Stimulated activated CD4-positive, alpha-beta T cell treated with anti-CD3 and anti-CD28 coated beads, TNF-alpha, amount 100 ng/mL, for 1 hour (primary cell): ENCODE measurements at regions not wholly inside any gene's neighbourhood (a gene's known extent, or its start where the extent isn't known, plus 50 kb on each side); places are given as distances from the start of the nearest gene placed in this dataset.
"Not testable (repeated sequence)": the region's sequence is repeated elsewhere in the genome, so short reads cannot be mapped to it uniquely, and the experiment has no call there.

Experiments used
- DNase-seq, 3 donors: peaks; one replicate each; pipeline ENCODE4 v3.0.0-alpha.2; 2020; ENCODE audit warnings: low read depth in 3 of 3, low spot score in 1 of 3

- DNase-seq, result no peak
Measured at GRCh38 chr4:28010577-28011240, 1150.1 kb downstream of the STIM2 start.

DNA sequence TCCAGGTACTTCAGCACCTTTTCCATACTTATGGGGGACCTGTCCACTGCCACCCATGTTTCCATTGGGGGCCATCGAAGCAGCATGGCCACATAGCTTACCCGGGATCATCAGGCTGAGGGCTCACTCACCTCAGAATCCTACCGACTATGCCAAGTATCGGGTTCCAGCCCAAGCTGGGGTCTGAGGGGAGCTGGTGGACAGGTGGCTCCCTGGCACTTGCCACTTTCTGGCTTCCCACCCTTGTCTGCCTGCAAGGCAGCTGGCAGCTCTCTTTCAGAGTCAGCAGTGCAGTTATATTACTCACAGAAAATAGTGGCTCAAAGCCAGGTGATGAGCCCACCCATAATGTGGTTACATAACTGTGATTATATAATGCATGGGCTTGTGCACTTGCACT lies 1153.8 kb downstream of the STIM2 start:
- no peak for DNase-seq

DNA sequence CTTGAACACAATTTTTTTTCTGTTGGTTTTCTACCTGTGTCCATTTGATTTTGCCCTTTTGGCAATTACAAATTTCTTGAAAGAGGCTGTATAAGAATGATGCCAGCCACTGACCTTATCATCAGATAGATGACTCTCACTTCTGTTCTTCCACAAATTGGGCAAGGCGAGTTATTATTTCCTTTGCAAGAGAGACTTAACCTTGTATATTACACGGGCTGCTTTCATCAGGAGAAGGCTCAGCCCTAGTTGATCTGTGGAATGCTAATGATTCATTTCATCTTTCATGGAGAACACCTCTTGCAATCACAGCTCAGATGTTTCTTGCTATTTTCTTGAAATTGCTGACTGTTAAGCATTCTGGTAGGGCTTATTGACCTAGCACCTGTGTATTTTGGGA lies 1155.4 kb downstream of the STIM2 start:
- no peak for DNase-seq

DNA sequence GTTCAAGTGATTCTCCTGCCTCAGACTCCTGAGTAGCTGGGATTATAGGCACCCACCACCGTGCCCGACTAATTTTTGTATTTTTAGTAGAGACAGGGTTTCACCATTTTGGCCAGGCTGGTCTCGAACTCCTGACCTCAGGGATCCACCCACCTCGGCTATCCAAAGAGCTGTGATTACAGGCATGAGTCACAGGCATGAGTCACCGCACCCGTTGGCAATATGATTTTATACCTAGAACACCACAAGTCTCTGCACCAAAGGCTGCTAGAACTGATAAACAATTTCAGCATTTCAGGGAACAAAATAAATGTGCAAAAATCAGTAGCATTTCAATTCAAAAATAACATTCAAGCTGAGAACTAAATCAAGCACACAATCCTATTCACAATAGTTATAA lies 1177.6 kb downstream of the STIM2 start:
- not testable (repeated sequence) for DNase-seq

GRCh38 chr4:28062562-28062961 lies 1201.9 kb downstream of the STIM2 start:
- no peak for DNase-seq

DNA sequence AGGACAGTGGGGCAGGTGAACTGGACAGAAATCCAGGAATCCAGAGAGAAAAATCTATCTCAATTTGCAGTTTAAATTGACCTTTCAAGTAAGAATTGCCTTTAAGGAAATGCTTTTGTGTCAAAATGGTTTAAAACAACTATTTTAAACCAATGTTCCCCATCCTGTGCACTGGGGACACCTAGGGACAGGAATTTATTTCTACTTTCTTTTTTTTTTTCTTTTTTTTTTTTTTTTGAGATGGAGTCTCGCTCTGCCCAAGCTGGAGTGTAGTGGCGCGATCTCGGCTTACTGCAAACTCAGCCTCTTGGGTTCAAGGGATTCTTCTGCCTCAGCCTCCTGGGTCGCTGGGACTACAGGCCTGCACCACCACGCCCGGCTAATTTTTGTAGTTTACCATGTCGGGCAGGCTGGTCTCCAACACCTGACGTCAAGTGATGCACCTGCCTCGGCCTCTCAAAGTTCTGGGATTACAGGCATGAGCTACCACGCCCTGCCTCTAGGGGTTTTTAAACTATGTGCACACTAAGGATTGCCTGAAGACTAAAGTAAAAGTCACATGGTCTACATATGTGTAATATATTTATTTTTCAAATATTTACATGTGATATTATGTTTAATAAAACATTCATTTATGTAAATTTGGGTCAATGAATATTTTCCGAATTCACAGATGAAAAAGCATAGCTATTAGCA lies 1213.4 kb downstream of the STIM2 start:
- no peak for DNase-seq

- no peak for DNase-seq
Measured at GRCh38 chr4:28075401-28075956, 1214.8 kb downstream of the STIM2 start.

DNA sequence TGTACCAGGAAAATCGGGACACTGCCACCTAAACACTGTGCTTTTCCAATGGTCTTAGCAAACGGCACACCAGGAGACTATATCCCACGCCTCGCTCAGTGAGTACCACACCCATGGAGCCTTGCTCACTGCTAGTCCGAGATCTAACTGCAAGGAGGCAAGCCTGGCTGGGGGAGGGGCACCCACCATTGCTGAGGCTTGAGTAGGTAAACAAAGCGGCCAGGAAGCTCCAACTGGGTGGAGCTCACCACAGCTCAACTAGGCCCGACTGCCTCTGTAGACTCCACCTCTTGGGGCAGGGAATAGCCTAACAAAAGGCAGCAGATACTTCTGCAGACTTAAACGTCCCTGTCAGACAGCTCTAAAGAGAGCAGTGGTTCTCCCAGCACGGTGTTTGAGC lies 1216.6 kb downstream of the STIM2 start:
- not testable (repeated sequence) for DNase-seq

DNA sequence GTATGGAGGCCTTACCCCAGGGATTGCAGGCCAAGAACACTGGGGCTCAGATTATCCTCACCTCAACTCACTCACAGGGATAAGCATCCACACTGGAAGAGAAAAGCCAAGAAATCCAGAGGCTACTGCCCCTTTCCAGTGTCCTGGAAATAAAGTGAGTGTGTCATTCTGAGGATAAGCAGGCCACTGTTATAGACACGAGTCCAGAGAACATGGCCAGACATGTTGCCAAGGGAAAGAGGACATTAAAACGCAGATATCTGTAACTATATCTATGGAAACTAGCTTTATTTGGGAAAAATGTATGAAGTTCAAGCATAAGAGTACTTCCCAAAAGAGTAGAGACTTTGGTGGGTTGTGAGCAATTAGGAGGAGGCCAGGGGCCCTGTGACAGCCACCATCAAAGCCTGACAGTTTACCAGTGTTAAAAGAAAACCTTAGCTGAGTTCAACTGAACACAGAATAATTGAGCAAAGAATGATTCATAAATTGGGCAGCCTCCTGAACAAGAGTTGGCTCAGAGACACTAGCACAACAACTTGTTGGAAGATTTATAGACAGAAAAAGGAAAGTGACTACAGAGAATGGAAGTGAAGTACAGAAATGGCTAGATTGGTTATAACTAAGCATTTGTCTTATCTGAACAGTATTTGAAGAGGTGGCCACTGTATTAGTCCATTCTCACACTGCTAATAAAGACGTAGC lies 1222.2 kb downstream of the STIM2 start:
- DNase-seq, result no peak

GRCh38 chr4:28092610-28093009 lies 1232.0 kb downstream of the STIM2 start:
- DNase-seq, result no peak

DNA sequence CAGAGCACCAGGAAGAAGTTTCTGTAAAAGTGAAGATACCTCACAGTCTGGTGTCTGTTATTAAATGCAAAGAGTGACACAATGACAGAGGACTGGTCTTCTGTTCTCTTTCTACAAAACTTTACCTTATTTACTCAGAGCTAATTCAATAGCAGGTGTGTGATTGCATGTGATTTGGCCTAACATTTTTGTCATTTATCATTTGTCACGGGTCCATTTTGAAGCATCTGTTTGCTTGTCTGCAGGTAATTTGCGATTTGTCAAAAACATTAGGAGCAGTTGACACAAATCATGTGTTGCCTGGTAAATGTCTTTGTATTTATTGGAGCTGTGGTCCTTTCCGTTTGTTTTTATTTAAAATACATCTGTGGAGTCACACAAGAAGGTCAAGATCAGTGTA lies 1232.4 kb downstream of the STIM2 start:
- DNase-seq, result no peak

DNA sequence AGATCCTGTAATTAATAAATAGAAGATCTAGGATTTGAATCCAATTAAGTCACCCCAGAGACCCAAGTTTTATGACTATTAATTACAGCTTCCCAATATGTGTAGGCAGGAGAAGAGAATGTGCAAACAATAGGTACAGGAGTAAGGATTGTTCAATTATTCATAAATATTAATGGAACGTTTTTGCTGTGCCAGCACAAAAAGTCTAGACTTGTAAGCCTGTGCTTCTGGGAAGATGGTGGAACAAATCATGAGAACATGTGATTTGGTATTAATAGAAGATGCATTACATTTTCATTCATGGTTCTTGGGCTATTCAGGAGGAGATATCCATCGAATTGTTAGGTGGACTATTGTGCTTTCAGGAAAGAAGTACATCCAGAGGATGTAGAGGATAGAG lies 1240.9 kb downstream of the STIM2 start:
- no peak for DNase-seq

DNA sequence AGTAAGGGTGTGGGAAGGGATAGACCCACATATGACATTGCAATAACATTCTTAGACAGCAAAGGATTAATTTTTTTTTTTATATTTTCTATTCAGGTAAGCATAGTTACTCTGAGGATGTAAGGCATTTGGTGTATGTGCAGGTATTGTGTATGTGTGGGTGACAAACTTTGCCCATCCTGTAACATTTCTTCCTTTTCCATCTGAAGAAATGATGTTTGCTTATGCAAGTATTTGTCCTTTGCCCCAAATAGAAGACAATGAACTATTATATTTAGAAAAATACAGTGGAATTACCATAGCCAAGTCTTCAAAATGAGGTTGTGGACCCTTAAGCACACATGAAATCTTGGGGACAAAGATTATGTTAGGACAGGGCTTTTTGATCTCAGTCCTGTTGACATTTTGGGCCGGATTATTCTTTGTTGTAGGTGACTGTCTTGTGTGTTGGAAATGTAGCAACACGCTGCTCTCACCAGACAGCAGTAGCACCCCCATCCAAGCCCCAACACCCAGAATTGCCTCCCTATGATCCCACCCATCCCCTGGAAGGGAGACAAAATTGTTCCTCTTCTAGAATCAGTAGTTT lies 1244.7 kb downstream of the STIM2 start:
- no peak for DNase-seq

DNA sequence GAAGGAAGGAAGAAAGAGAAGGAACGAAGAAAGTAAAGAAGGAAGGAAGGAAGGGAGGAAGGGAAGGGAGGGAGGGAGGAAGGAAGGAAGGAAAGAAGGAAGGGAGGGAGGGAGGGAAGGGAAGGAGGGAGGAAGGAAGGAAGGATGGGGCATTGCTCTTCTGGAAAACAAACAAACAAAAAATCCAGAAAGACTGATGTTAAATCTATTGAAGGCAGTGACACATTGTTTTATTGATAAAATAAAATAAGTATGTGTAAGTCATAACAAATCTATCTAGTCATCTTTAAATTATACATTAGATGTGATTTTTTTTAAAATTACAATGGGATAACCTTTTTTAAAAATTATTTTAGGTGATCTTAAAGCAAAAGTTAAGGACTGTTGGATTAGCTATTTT lies 1245.5 kb downstream of the STIM2 start:
- no peak for DNase-seq

- no peak for DNase-seq
Measured at GRCh38 chr4:28109801-28110200, 1249.2 kb downstream of the STIM2 start.

GRCh38 chr4:28112691-28113335 lies 1252.2 kb downstream of the STIM2 start:
- DNase-seq, result not testable (repeated sequence)

- not testable (repeated sequence) for DNase-seq
Measured at GRCh38 chr4:28113586-28113985, 1252.9 kb downstream of the STIM2 start.

GRCh38 chr4:28116526-28117083 lies 1256.0 kb downstream of the STIM2 start:
- DNase-seq, result not testable (repeated sequence)

DNA sequence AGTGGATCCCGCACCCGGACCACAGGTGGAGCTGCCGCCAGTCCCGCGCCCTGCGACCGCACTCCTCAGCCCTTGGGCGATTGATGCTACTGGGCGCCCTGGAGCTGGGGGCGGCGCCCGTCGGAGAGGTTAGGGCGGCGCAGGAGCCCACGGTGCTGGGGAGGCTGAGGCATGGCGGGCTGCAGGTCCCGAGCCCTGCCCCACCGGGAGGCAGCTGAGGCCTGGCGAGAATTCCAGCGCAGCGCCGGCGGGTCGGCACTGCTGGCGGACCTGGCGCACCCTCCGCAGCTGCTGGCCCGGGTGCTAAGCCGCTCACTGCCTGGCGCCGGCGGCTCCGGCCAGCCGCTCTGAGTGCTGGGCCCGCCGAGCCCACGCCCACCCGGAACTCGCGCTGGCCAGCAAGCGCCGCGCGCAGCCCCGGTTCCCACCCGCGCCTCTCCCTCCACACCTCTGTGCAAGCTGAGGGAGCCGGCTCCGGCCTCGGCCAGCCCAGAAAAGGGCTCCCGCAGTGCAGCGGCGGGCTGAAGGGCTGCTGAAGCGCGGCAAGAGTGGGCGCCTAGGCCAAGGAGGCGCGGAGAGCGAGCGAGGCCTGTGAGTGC lies 1256.5 kb downstream of the STIM2 start:
- DNase-seq, result no peak

DNA sequence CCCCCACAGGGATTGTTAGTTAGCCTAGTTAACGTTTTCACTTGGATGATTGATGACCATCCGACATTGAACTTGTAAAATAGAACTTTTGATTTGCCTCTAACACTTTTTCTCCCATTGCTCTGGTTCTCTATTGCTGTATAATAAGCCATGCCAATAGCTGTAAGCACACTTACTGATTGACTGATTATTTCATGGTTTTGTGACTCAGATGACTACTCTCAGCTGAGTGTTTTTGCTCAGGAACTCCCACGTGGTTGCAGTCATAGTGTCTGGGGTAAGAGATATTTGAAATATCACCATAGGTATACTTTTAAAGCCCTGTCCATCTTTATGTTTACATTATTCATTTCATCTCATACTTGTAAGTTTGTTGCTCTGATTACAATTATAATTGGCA lies 1285.5 kb downstream of the STIM2 start:
- no peak for DNase-seq
